ENCODE measurements at regions not wholly inside any gene's neighbourhood (a gene's known extent, or its start where the extent isn't known, plus 50 kb on each side); places are given as distances from the start of the nearest gene placed in this dataset.
A peak's percentile ranks its signal among the peaks of the same experiment; 100 is the strongest.
"Not testable (repeated sequence)": the region's sequence is repeated elsewhere in the genome, so short reads cannot be mapped to it uniquely, and the experiment has no call there.

GRCh38 chr15:44842883-44843282 is 106.6 kb downstream of the TRIM69 start:
- not testable (repeated sequence) for H3K4me2 ChIP-seq (ENCODE audit: low read depth, low read length, poor library complexity, severe bottlenecking); H2AFZ ChIP-seq (ENCODE audit: low read length); H3K36me3 ChIP-seq (ENCODE audit: insufficient read depth, low read length); H3K9me3 ChIP-seq (ENCODE audit: low read length); H4K20me1 ChIP-seq (ENCODE audit: insufficient read depth, low read depth, low read length); H3K9ac ChIP-seq (ENCODE audit: low read length); H3K27ac ChIP-seq (ENCODE audit: low read length); H3K9me2 ChIP-seq (replicated peaks; ENCODE audit: insufficient read depth, low read length); H3K4me3 ChIP-seq (ENCODE audit: low read length); H3K4me1 ChIP-seq (ENCODE audit: low read length); DNase-seq; H3K27me3 ChIP-seq (ENCODE audit: low read length); H3K79me2 ChIP-seq (ENCODE audit: low read length)

GRCh38 chr15:44844936-44845335 is 108.6 kb downstream of the TRIM69 start:
- not testable (repeated sequence) for H3K36me3 ChIP-seq (ENCODE audit: insufficient read depth, low read length); H3K4me2 ChIP-seq (ENCODE audit: low read depth, low read length, poor library complexity, severe bottlenecking); H3K27ac ChIP-seq (ENCODE audit: low read length); H2AFZ ChIP-seq (ENCODE audit: low read length); H3K27me3 ChIP-seq (ENCODE audit: low read length); H3K9me2 ChIP-seq (replicated peaks; ENCODE audit: insufficient read depth, low read length); H4K20me1 ChIP-seq (ENCODE audit: insufficient read depth, low read depth, low read length); H3K4me1 ChIP-seq (ENCODE audit: low read length); H3K9ac ChIP-seq (ENCODE audit: low read length); DNase-seq; H3K4me3 ChIP-seq (ENCODE audit: low read length); H3K79me2 ChIP-seq (ENCODE audit: low read length); H3K9me3 ChIP-seq (ENCODE audit: low read length)

- not testable (repeated sequence) for H2AFZ ChIP-seq (ENCODE audit: low read length); DNase-seq; H3K4me1 ChIP-seq (ENCODE audit: low read length); H4K20me1 ChIP-seq (ENCODE audit: insufficient read depth, low read depth, low read length); H3K27ac ChIP-seq (ENCODE audit: low read length); H3K9me3 ChIP-seq (ENCODE audit: low read length); H3K9ac ChIP-seq (ENCODE audit: low read length); H3K27me3 ChIP-seq (ENCODE audit: low read length); H3K9me2 ChIP-seq (replicated peaks; ENCODE audit: insufficient read depth, low read length); H3K4me2 ChIP-seq (ENCODE audit: low read depth, low read length, poor library complexity, severe bottlenecking); H3K4me3 ChIP-seq (ENCODE audit: low read length); H3K79me2 ChIP-seq (ENCODE audit: low read length); H3K36me3 ChIP-seq (ENCODE audit: insufficient read depth, low read length)
These were observed 109.8 kb downstream of the TRIM69 start for GRCh38 chr15:44846156-44846555.

- not testable (repeated sequence) for H2AFZ ChIP-seq (ENCODE audit: low read length); H3K9me3 ChIP-seq (ENCODE audit: low read length); H3K9me2 ChIP-seq (replicated peaks; ENCODE audit: insufficient read depth, low read length); H3K9ac ChIP-seq (ENCODE audit: low read length); DNase-seq; H3K4me3 ChIP-seq (ENCODE audit: low read length); H3K4me2 ChIP-seq (ENCODE audit: low read depth, low read length, poor library complexity, severe bottlenecking); H3K79me2 ChIP-seq (ENCODE audit: low read length); H3K27ac ChIP-seq (ENCODE audit: low read length); H3K36me3 ChIP-seq (ENCODE audit: insufficient read depth, low read length); H4K20me1 ChIP-seq (ENCODE audit: insufficient read depth, low read depth, low read length); H3K4me1 ChIP-seq (ENCODE audit: low read length); H3K27me3 ChIP-seq (ENCODE audit: low read length)
These were observed 108.9 kb upstream of the TERB2 start for GRCh38 chr15:44847555-44847954.

- not testable (repeated sequence) for H3K9me3 ChIP-seq (ENCODE audit: low read length); H3K79me2 ChIP-seq (ENCODE audit: low read length); H3K36me3 ChIP-seq (ENCODE audit: insufficient read depth, low read length); H3K27me3 ChIP-seq (ENCODE audit: low read length); H2AFZ ChIP-seq (ENCODE audit: low read length); H3K4me2 ChIP-seq (ENCODE audit: low read depth, low read length, poor library complexity, severe bottlenecking); H3K9me2 ChIP-seq (replicated peaks; ENCODE audit: insufficient read depth, low read length); H4K20me1 ChIP-seq (ENCODE audit: insufficient read depth, low read depth, low read length); H3K4me1 ChIP-seq (ENCODE audit: low read length); H3K27ac ChIP-seq (ENCODE audit: low read length); H3K4me3 ChIP-seq (ENCODE audit: low read length); DNase-seq; H3K9ac ChIP-seq (ENCODE audit: low read length)
These were observed 107.6 kb upstream of the TERB2 start for GRCh38 chr15:44848859-44849258.

- H3K9me2 ChIP-seq (replicated peaks; ENCODE audit: insufficient read depth, low read length); H2AFZ ChIP-seq (ENCODE audit: low read length); H3K27ac ChIP-seq (ENCODE audit: low read length); H3K79me2 ChIP-seq (ENCODE audit: low read length); H3K27me3 ChIP-seq (ENCODE audit: low read length); H4K20me1 ChIP-seq (ENCODE audit: insufficient read depth, low read depth, low read length); H3K4me2 ChIP-seq (ENCODE audit: low read depth, low read length, poor library complexity, severe bottlenecking); H3K9me3 ChIP-seq (ENCODE audit: low read length); DNase-seq; H3K9ac ChIP-seq (ENCODE audit: low read length); H3K4me1 ChIP-seq (ENCODE audit: low read length); H3K36me3 ChIP-seq (ENCODE audit: insufficient read depth, low read length); H3K4me3 ChIP-seq (ENCODE audit: low read length): not testable (repeated sequence)
These were observed 106.6 kb upstream of the TERB2 start for GRCh38 chr15:44849701-44850403.

GRCh38 chr15:44853304-44853950 is 103.1 kb upstream of the TERB2 start:
- H3K9ac ChIP-seq (ENCODE audit: low read length); H3K27ac ChIP-seq (ENCODE audit: low read length); H3K4me1 ChIP-seq (ENCODE audit: low read length); H3K36me3 ChIP-seq (ENCODE audit: insufficient read depth, low read length); H4K20me1 ChIP-seq (ENCODE audit: insufficient read depth, low read depth, low read length); H3K9me3 ChIP-seq (ENCODE audit: low read length); H3K4me3 ChIP-seq (ENCODE audit: low read length); H3K9me2 ChIP-seq (replicated peaks; ENCODE audit: insufficient read depth, low read length); H3K79me2 ChIP-seq (ENCODE audit: low read length); H3K27me3 ChIP-seq (ENCODE audit: low read length): not testable (repeated sequence)
- peak; percentile 88 for DNase-seq
- Histone ChIP-seq H2AFZ (ENCODE audit: low read length) (peak overlapping the region; percentile 76), H3K4me2 (ENCODE audit: low read depth, low read length, poor library complexity, severe bottlenecking) (peak overlapping the region; percentile 32)

GRCh38 chr15:44854696-44855095 is 101.8 kb upstream of the TERB2 start:
- H3K9ac ChIP-seq (ENCODE audit: low read length); H3K27ac ChIP-seq (ENCODE audit: low read length); H3K9me3 ChIP-seq (ENCODE audit: low read length); H3K4me3 ChIP-seq (ENCODE audit: low read length); H3K9me2 ChIP-seq (replicated peaks; ENCODE audit: insufficient read depth, low read length); H3K4me2 ChIP-seq (ENCODE audit: low read depth, low read length, poor library complexity, severe bottlenecking); H3K4me1 ChIP-seq (ENCODE audit: low read length); H3K27me3 ChIP-seq (ENCODE audit: low read length); H2AFZ ChIP-seq (ENCODE audit: low read length); H3K36me3 ChIP-seq (ENCODE audit: insufficient read depth, low read length); H4K20me1 ChIP-seq (ENCODE audit: insufficient read depth, low read depth, low read length); H3K79me2 ChIP-seq (ENCODE audit: low read length); DNase-seq: not testable (repeated sequence)
